Stimulated activated CD4-positive, alpha-beta T cell treated with anti-CD3 and anti-CD28 coated beads, Interleukin-1b, Interleukin-23, amount 100 ng/mL, for 24 hours (primary cell): ENCODE measurements at regions not wholly inside any gene's neighbourhood (a gene's known extent, or its start where the extent isn't known, plus 50 kb on each side); places are given as distances from the start of the nearest gene placed in this dataset.
"Not testable (repeated sequence)": the region's sequence is repeated elsewhere in the genome, so short reads cannot be mapped to it uniquely, and the experiment has no call there.

Experiments used
- DNase-seq, 4 experiments: peaks; one replicate each; pipeline ENCODE4 v3.0.0-alpha.2; 2020; ENCODE audit warnings: low read depth in 4 of 4, low spot score in 1 of 4

DNA sequence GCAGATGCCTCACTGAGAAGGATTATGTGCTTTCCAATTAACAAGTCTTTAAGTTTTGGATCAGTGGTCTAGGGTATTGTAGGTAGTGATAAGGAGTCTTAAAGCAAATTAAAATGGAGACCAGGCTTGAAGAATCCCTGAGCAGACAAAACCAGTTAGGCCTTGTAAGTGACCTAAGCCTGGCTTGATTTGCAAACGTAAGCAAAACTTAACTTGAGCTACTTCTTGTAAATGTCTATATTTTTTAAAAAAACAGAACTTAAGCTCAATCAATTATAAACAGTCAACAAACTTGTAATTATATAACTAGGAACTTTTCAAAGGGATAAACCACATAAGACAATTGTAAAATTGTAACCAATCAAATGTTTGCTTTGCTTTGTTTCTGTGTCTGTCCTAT is 72.7 kb upstream of the NALF2 start:
- DNase-seq = no peak

DNA sequence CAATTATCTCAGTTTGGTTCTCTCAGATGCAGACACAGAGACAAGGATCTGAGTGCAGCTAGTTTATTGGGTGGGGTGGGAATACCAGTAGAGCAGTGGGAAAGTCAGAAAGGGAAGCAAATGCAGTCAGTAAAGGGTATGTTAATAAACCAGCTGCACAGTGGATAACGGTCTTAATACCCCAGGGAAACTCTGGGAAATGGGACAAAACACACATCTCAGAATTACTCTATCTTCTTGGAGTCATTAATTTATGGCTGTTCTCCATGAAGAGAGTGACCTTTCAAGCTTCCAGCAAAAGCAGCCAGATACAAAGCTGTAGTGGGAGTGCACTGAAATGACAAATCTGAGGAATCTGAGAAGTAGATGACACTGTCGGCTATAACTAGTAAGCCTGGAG is 73.3 kb upstream of the NALF2 start:
- DNase-seq = no peak

DNA sequence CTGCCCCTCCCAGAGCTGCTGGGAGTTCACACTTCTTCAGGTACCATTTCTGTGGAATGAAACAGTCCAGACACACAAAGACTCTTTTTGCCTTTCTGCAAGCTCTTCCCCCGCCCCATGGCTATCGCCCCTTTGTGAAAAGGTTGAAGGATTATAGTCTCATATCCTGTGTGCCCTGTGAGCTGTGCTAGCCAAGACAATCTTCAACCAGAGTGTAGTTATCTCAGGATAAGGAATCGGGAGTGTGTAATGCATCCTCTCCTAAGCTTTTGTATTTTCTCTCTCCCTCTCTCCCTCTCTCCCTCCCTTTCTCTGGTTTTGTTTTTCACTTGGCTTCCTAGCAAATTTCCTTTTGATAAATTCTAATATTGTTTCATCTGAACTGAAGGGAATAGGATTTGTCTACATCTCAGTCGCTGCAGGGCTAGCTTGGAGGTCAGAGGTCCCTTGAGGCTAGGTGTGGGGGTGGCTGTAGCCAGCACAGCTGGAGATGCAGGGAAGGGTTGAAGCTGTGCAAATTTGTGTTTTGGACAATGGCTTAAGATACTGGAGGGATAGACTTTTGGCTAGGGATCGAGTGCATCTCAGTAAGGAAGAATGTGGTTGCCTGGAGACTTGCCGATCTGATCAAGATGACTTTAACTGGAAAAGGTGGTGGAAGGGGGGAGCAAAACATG is 74.6 kb upstream of the NALF2 start:
- DNase-seq = no peak

DNA sequence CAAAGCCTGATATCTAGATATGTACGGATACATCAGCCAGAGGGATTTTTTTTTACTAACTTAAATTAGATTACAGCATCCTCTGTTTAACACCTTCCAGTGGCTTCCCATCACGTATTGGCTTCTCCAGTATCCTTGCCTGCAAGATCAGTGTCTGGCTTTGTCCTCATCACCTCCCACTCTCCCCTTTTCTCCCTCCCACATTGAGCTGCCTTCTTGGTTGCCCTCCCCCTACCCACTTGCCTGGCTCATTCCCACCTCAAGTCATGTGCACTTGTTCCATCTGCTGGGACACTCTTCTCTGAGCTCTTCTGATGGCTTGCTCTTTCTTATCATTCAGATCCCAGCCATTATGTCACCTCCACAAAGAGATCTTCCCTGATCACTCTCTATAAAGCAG is 75.9 kb upstream of the NALF2 start:
- DNase-seq = no peak

DNA sequence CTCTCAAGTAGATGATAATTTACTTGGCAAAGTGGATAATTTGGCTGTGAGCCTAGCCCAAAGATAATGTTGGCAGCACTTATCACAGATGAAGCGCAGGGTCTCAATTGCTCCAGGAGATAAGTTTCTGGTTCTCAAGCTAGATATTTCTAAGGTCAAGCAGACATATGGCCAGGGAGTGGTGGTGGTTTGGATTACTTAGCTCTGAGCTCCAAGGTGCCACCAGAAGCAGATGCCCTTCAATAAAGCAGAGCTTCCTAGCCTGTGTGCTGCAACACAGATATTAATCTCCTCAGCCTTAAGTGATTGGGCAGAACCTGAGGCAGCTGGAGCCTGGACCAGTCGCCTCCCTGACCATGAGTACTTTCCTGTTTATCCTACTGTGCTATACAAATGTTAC is 79.2 kb upstream of the NALF2 start:
- DNase-seq = no peak

DNA sequence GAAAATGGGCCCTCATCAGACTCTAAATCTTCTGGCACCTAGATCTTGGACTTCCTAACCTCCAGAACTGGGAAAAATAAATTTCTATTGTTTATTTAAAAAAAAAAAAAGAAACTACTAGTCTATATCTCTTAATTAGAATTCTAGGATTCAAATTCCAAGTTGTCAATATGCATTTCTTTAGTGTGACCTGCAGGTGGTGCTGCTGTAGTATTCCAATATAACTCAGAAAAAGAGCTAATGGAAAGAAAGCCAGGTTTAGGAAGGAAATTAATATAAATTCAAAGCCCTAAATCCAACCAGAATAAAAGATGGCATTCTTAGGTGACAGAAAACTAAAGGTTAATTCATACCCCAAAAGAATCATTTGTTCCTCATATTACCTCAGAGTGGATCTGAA is 80.0 kb upstream of the NALF2 start:
- DNase-seq = no peak

DNA sequence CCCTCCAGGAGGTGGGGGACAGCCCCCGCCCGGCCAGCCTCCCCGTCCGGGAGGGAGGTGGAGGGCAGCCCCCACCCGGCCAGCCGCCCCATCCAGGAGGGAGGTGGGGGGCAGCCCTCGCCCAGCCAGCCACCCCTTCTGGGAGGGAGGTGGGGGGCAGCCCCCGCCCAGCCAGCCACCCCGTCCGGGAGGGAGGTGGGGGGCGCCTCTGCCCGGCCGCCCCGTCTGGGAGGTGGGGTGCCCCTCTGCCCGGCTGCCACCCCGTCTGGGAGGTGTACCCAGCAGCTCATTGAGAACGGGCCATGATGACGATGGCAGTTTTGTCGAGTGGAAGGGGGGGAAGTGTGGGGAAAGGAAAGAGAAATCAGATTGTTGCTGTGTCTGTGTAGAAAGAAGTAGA is 81.9 kb upstream of the NALF2 start:
- DNase-seq = not testable (repeated sequence)

DNA sequence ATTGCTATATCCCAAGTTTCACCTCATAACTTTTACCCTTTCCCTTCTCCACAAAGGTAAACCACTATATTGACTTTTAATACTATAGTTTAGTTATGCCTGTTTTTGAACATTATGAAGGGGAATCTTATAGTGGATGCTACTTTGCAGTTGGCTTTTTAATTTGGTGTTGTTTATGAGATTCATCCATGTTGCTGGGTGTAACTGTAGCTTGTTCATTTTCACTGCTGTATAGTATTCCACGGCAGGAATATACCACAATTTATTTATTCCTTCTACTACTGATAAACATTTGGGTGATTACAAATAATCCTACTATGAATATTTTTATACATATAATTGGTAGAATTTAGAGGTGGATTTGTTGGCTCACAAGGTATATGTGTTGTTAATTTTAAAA is 88.4 kb upstream of the NALF2 start:
- no peak for DNase-seq

DNA sequence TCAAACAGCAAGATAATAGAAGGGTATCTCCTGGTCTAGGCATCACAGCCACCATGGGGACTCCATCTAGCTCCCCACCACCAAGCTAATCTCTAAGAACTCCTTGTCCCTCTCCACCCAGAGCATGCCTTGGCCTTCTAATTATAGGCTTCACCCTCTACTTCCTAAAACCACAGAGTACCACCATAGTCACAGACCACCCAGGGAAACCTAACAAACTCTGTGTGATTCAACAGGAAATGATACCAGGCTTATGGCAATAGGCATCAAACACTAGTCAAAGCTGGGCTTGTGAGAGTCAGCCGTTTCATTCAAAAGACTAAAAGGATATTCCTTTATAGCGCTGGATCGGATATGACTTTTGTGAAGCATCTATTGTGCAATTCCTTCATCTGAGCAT is 91.5 kb upstream of the NALF2 start:
- DNase-seq = no peak

DNA sequence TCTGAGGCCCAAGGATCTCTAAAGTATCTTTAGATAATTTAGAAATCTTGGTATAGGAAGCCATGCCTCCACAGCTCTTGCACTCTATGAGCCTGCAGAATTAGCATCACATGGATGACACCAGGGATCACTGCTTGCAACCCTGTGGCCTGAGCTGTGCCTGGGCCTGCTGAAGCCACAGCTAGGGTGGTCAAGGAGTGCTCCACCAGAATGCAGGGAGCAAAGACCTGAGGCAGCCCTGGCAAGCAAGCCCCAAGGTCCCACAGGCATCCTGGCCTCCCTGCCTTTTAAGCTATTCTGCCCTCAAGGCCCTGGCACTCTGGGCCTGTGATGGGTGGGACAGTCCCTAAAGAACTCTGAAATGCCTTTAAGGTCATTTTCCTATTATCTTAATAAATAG is 105.2 kb upstream of the NALF2 start:
- no peak for DNase-seq

DNA sequence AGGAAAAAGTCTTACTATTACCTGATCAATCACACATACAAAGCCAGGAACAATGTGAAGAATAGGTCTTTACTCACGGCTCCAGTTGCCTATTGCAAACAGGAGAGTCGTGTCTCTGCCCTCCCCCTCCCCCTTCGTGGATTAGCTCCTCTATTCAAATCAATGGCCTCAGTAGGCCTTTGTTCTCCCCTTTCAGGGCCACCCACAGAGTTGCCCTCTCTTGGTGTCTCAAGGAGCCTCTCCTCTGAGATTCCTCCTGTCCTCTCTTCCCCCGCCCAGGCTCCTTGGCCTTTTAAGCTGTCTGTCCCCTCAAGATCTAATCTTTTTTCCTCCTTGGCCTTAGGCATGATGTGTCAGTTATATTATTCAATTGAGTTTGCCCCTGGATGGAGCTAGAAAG is 107.2 kb upstream of the NALF2 start:
- no peak for DNase-seq

DNA sequence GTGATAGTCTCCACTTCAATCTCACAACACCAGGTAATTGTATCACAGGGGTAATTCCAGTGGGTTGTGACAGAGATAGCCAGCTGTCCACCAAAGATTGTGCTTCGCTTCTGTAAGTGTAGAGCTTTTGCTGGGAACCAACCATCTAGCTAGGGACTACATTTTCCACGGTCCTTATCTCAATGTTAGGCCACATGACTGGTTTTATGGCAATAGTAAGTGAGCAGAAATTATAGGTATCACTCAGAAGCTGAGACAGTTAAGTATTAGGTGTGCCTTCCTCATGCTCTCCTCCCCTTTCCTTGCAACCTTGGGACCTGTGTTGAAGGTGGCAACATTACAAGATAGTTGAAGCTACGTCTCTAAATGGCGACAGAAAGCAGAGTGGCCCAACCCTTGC is 108.8 kb upstream of the NALF2 start:
- DNase-seq = no peak

DNA sequence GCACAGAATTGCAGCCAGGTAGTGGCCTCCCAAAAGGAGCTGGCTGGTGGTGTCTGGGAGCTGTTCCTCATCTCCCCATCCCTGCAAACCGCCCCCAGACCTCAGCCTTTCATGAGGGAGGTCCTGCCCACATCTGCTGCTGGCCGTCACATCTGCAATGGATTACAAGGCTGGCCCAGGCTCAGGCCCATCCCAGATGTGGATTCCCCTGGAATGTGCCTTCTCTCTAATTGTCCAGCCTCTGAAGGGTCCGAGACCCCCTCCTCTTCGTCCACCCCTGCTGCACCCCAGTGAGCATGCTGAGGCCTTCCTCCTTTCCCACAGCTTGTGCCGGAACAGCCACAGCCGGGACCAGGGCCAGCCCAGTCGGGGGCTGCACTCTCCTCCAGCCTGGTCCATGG is 115.0 kb upstream of the NALF2 start:
- DNase-seq = no peak

DNA sequence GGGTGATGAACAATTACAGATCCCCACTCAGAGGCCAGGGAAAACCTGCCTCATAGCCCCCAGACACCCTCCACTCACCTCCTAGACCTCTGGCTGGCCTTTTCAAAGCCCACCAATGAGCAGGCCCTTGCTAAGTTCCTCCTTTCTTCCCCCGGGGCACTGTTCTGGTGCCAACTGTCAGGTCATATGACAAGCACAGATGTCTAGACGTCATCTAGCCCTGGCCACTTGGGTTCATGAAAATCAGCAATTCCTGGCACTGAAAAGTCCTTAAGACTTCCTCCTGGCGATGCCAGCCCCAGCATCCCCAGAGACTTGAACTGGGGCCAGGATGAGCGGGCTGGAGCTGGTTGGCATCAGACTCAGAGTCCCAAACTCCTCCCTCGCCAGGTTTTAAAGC is 115.6 kb upstream of the NALF2 start:
- DNase-seq = no peak

DNA sequence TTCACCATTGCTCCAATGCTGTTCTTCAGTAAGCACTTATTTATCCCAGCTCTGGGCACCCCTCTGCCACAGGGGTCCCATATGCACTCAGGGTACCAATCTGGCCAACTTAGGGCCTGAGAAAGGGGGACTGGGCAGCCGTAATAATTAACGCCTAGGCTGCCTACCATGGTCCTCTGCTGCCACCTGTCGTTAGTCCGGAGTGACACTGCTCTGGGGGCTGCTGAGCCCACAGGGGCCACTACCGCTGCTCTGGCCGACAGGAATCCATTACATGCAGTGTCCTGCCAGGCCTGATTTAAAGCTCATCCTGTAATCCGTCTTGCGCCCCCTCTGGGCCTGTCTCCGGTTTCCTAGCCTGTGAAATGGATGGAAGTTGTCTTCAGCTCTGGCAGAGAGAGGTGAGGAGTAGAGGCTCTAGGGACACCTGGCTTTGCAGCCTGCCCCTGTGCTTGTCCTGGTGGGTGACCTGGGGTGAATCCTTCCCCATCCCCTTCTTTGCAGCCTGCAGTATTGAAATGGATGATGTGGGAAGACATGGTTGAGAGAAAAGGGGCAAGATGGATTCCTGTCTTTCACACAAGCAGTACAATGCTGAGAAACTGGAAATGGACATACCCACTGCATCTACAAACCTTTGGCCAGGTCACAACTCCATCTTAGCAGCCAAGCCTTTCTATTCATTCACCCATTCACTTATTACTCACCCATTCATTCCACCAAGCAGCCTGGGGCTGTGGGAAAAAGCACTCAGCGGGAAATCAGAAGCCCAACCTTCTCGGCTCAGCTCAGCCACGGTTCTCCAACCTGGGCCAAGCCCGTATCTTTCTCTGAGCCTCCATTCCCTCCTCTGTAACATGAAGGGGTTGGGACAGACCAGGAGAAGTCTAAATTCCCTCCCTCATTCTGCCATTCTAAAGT is 116.3 kb upstream of the NALF2 start:
- peak in 3 of 4 experiments; percentile 1 to 23 (median 17) for DNase-seq

DNA sequence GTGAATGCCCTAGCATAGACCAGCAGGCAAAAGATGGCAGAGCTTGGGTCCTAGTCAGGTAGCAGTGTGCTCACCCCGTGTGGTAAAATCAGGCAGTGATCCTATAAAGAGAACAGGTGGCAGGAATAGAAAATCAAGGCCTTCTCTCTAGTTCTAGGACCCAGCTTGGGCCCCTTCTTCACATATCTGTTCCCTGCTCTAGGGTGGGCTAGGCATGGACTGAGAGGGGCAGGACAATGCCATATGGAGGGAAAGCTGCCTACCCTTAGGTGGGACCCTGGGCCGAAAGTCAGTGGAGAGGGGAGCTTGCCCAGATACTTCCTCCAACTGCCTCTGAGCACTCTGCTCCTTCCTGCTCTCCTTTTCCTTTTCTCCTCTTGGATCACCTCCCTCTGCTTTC is 117.4 kb upstream of the NALF2 start:
- DNase-seq = no peak

DNA sequence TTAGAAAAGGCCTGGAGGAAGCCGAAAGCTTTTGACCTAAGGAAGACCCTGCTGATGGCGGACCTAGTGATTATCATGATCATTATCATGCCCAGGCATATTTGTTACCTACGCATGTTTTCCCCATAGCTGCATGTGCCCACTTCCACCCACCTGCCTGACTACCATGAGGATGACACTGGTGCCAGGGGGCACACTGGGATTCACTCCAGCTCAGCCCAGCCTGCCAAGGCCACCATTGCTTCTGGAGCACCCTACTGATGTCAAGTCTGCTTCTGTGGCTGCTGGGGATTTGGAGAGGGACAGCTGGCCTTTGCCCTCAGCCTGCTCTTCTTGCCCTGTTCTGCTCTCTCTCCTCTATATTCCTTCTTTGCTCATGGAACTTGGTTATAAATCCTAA is 124.7 kb upstream of the NALF2 start:
- no peak for DNase-seq

DNA sequence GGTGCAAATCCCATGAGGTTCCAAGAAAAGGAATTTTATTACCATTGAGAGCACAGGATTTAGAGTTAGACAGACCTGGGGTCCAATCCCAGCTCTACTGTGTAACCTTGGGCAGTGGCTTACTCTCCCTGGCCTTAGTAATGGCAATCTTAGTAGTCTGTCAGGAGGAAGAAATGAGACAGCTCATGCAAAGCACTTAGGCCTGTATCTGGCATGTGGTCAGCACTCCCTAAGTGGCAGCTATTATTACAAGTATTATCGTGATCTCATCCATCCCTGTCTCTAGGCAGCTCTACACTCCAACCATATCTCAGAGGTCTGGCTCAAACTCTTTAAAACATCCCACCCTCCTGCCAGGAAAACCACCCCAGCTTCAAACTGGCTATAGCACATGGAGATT is 129.6 kb upstream of the NALF2 start:
- no peak for DNase-seq

DNA sequence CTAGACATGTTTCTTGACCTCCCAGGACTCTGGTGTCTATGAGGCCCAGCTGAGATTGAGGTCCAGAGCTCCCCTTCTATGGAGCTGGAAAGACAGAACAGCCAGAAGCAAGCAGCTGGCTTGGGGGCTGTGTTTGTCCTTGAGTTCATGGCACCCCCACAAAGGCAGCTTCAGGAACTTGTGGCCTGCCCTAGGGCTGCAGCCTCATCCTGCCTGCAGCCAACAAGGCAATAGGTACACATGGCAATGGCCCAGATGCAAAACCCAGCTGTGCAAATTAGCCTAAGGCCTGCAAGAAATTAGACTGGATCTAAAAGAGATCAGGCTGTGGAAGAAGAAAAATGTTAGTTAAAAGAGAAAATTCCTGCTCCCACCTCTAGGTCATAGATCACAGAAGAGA is 131.7 kb upstream of the NALF2 start:
- DNase-seq = no peak

DNA sequence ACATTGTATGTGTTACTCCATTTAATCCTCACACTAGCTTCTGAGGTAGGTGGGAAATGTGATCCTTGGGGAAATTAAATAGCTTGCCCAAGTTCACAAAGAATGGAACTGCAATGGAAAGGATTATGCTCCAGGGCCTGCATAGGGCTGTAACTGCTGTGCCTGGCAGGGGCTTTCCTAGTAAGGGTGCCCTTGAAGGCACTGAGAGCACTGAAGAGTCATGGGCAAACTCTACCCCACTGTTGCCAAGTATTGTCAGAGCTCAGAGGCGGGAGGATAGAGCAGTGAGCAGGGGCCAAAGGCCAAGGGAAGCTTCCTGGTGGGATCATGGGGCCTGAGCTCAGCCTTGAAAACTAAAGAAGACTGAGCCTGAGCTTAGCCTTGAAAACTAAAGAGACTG is 133.0 kb upstream of the NALF2 start:
- DNase-seq = no peak

DNA sequence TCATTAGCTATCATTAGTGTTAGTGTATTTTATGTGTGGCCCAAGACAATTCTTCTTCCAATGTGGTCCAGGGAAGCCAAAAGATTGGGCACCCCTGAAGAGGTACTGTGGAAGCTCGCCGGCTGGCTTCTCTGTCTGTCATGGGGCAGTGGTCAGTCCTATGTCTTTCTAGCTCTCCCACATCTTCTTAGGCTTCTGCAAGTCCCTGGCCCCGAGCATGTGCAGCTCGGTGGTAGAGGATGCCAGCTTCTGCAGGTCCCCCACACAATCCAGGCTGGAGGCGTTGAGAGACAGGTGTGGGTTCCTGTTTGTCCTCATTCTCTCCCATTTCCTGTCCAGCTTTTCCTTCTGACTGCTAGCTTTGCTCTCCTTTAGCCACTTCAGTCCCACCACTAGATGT is 134.1 kb upstream of the NALF2 start:
- no peak for DNase-seq

DNA sequence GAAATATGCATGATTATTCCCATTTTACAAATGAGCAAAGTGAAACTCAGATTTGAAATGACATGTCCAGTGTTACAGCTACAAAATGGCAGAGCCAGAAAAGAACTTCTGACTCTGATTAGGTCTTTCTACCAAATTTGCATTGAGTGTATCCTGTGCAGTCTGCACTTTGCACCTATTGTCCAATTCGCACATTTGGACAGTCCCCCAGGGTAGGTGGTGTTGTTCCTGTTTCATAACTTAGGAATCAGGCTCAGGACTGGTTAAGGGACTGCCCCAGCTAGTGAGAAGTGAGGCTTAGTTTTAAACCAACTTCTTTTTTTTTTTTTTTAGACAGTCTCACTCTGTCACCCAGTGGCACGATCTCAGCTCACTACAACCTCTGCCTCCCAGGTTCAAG is 137.9 kb upstream of the NALF2 start:
- DNase-seq = no peak

DNA sequence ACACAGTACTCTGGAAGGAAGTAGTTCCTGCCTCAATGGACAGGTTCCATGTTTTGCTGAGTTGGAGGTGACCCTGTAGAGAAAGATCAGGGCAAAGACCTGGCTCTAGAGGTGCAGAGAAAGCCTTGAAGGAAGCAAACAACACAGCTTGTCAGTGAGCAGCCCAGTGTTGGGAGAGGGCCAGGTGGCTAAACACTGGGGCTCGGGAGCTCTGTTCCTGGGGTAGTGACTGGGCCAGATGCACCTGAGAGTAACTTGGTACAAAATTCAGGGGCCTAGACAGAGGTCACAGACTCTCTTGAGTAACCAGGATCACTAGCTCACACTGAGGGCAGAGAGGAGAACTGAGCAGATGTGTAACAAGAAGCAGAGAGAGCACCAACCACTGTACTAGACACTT is 138.4 kb upstream of the NALF2 start:
- DNase-seq = no peak
